CD4-positive, alpha-beta memory T cell (primary cell): ENCODE measurements at regions not wholly inside any gene's neighbourhood (a gene's known extent, or its start where the extent isn't known, plus 50 kb on each side); places are given as distances from the start of the nearest gene placed in this dataset.

ENCODE experiments used
- CTCF ChIA-PET: fragments of 350-600 bp; sonication (Branson Sonifier 250); formaldehyde crosslinking; loops from one replicate; lab custom pipeline; 2021; ENCODE audit warnings: inconsistent platforms; ENCODE audit not compliant: partially characterized antibody; lab: Charles Lee
- POLR2A ChIA-PET: fragments of 350-600 bp; sonication (Branson Sonifier 250); formaldehyde crosslinking; loops from one replicate; lab custom pipeline; 2021; ENCODE audit not compliant: partially characterized antibody; lab: Charles Lee
- DNase-seq, 5 donors: peaks; one replicate each; pipeline versions ENCODE4 v3.0.0 to v3.0.0-alpha.2; 2020 to 2022; ENCODE audit warnings: mixed read lengths in 1 of 5
- H3K27ac ChIP-seq: one replicate; pipeline ENCODE4 v1.7.0; 2013; ENCODE audit warnings: low read depth, low read length
- H3K27me3 ChIP-seq: 2 replicates; pipeline ENCODE4 v1.7.0; 2013; ENCODE audit warnings: mild to moderate bottlenecking, low read length, moderate library complexity; ENCODE audit not compliant: insufficient read depth
- H3K36me3 ChIP-seq: 2 replicates; pipeline ENCODE4 v1.7.0; 2013; ENCODE audit warnings: mild to moderate bottlenecking, low read length, moderate library complexity; ENCODE audit not compliant: insufficient read depth
- H3K4me1 ChIP-seq: 2 replicates; pipeline ENCODE4 v1.7.0; 2013; ENCODE audit warnings: mild to moderate bottlenecking, low read length, moderate library complexity; ENCODE audit not compliant: insufficient read depth
- H3K4me3 ChIP-seq, 2 donors: one replicate each; pipeline ENCODE4 v1.7.0; 2013; ENCODE audit warnings: low read length in 2 of 2, mild to moderate bottlenecking in 1 of 2
- H3K9me3 ChIP-seq, 2 donors: one replicate each; pipeline ENCODE4 v1.7.0; 2013; ENCODE audit warnings: low read length in 2 of 2, control low read depth in 1 of 2; ENCODE audit not compliant: control insufficient read depth in 1 of 2
- H3K27ac Mint-ChIP-seq, 7 donors: one replicate each; pipeline ENCODE4 v1.8.0; 2020 to 2021; ENCODE audit warnings: mixed read lengths in 7 of 7, mild to moderate bottlenecking in 6 of 7, inconsistent platforms in 3 of 7, moderate library complexity in 3 of 7
- H3K27me3 Mint-ChIP-seq, 2 donors: one replicate each; pipeline ENCODE4 v1.8.0; 2020 to 2021; ENCODE audit warnings: mixed read lengths in 2 of 2
- H3K36me3 Mint-ChIP-seq, 2 donors: one replicate each; pipeline ENCODE4 v1.8.0; 2020 to 2021; ENCODE audit warnings: mixed read lengths in 2 of 2, inconsistent platforms in 1 of 2, mild to moderate bottlenecking in 1 of 2
- H3K4me1 Mint-ChIP-seq, 4 donors: one replicate each; pipeline ENCODE4 v1.8.0; 2020 to 2021; ENCODE audit warnings: mixed read lengths in 4 of 4, mild to moderate bottlenecking in 1 of 4
- H3K4me3 Mint-ChIP-seq, 8 donors: one replicate each; pipeline ENCODE4 v1.8.0; 2020 to 2021; ENCODE audit warnings: mixed read lengths in 8 of 8, mild to moderate bottlenecking in 7 of 8, moderate library complexity in 6 of 8, inconsistent platforms in 3 of 8
- H3K9me3 Mint-ChIP-seq, 8 donors: one replicate each; pipeline ENCODE4 v1.8.0; 2020 to 2021; ENCODE audit warnings: mixed read lengths in 8 of 8, mild to moderate bottlenecking in 5 of 8, inconsistent platforms in 3 of 8, moderate library complexity in 1 of 8
- intact Hi-C: fragments of 100-400 bp; cut with micrococcal nuclease; formaldehyde crosslinking; loops from one replicate; pipeline ENCODE4 v1.15.1; 2023

GRCh38 chr7:41869997-41870396 lies 167.1 kb upstream of the INHBA start:
- Mint-ChIP-seq H3K36me3 (no peaks in the 10 kb centered on the region), H3K27ac (no peak overlapping the region), H3K4me3 (no peak overlapping the region), H3K9me3 (peaks cover 0 to 6% (median 2%) of the 10 kb centered on the region in 8 donors), H3K27me3 (peaks cover 4 to 6% of the 10 kb centered on the region in 2 donors), H3K4me1 (no peaks in the 10 kb centered on the region)
- Histone ChIP-seq H3K9me3 (no peaks in the 10 kb centered on the region), H3K36me3 (no peaks in the 10 kb centered on the region), H3K4me1 (no peaks in the 10 kb centered on the region), H3K27me3 (no peaks in the 10 kb centered on the region), H3K4me3 (no peak overlapping the region), H3K27ac (no peak overlapping the region)
- ChIA-PET POLR2A (no interaction called here), CTCF (no interaction called here)
- intact Hi-C loops = no loop called here
- DNase-seq = no peak

- Mint-ChIP-seq H3K27me3 (peaks cover 4 to 6% of the 10 kb centered on the region in 2 donors), H3K36me3 (no peaks in the 10 kb centered on the region), H3K9me3 (peaks cover 0 to 7% (median under 1%) of the 10 kb centered on the region in 8 donors), H3K27ac (no peak overlapping the region), H3K4me1 (no peaks in the 10 kb centered on the region), H3K4me3 (no peak overlapping the region)
- POLR2A ChIA-PET = no interaction called here
- H3K4me3 ChIP-seq = no peak overlapping the region
- CTCF ChIA-PET = no interaction called here
- no peaks in the 10 kb centered on the region for H3K4me1 ChIP-seq
- no peak for DNase-seq
- no peaks in the 10 kb centered on the region for H3K9me3 ChIP-seq
- no peaks in the 10 kb centered on the region for H3K27me3 ChIP-seq
- no peaks in the 10 kb centered on the region for H3K36me3 ChIP-seq
- H3K27ac ChIP-seq = no peak overlapping the region
- intact Hi-C loops = no loop called here
Measured at GRCh38 chr7:41869596-41869995, 166.7 kb upstream of the INHBA start.

GRCh38 chr7:41869091-41869490 lies 166.2 kb upstream of the INHBA start:
- DNase-seq = no peak
- no peaks in the 10 kb centered on the region for H3K9me3 ChIP-seq
- H3K27ac Mint-ChIP-seq = no peak overlapping the region
- no peaks in the 10 kb centered on the region for H3K36me3 ChIP-seq
- H3K27me3 Mint-ChIP-seq = peaks cover 4 to 6% of the 10 kb centered on the region in 2 donors
- intact Hi-C loops = no loop called here
- no peak overlapping the region for H3K4me3 Mint-ChIP-seq
- H3K27me3 ChIP-seq = no peaks in the 10 kb centered on the region
- H3K4me3 ChIP-seq = no peak overlapping the region
- peaks cover 0 to 7% (median 1%) of the 10 kb centered on the region in 8 donors for H3K9me3 Mint-ChIP-seq
- CTCF ChIA-PET = no interaction called here
- no peaks in the 10 kb centered on the region for H3K36me3 Mint-ChIP-seq
- H3K27ac ChIP-seq = no peak overlapping the region
- POLR2A ChIA-PET = no interaction called here
- no peaks in the 10 kb centered on the region for H3K4me1 Mint-ChIP-seq
- no peaks in the 10 kb centered on the region for H3K4me1 ChIP-seq

- Histone ChIP-seq H3K27ac (no peak overlapping the region), H3K9me3 (no peaks in the 10 kb centered on the region), H3K4me3 (no peak overlapping the region), H3K36me3 (no peaks in the 10 kb centered on the region), H3K27me3 (no peaks in the 10 kb centered on the region), H3K4me1 (no peaks in the 10 kb centered on the region)
- ChIA-PET CTCF (no interaction called here), POLR2A (no interaction called here)
- no peak overlapping the region for H3K4me3 Mint-ChIP-seq
- no peak for DNase-seq
- H3K4me1 Mint-ChIP-seq = no peaks in the 10 kb centered on the region
- peaks cover 0 to 9% (median 6%) of the 10 kb centered on the region in 8 donors for H3K9me3 Mint-ChIP-seq
- H3K27ac Mint-ChIP-seq = no peak overlapping the region
- no peaks in the 10 kb centered on the region for H3K36me3 Mint-ChIP-seq
- H3K27me3 Mint-ChIP-seq = peaks cover 4 to 6% of the 10 kb centered on the region in 2 donors
- intact Hi-C loops = no loop called here
Measured at GRCh38 chr7:41867639-41868280, 164.9 kb upstream of the INHBA start.

GRCh38 chr7:41862261-41862660 lies 159.4 kb upstream of the INHBA start:
- intact Hi-C loops = no loop called here
- ChIA-PET POLR2A (no interaction called here), CTCF (no interaction called here)

DNA sequence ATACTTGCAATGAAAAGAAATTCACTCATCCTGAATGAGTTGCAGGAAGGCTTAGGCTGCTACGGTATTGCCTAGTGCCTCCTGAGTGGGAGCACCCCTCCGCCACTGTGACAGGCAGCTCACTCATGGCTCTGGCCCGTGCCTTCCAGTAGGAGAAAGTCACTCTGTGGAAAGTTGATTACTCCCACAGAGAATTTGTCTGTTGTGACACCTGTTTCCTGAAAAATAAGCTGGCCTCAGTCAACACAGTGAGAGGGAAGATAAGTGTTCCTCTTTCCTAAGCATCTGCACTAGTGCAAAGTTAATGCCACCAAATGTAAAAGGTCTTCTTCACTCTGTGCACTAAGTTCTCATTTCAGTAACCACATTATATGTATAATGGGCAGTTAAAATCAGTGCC lies 158.8 kb upstream of the INHBA start:
- ChIA-PET POLR2A (no interaction called here), CTCF (no interaction called here)
- Histone ChIP-seq H3K9me3 (no peaks in the 10 kb centered on the region), H3K27ac (no peak overlapping the region), H3K4me1 (no peaks in the 10 kb centered on the region), H3K36me3 (no peaks in the 10 kb centered on the region), H3K4me3 (no peak overlapping the region), H3K27me3 (no peaks in the 10 kb centered on the region)
- intact Hi-C loops = no loop called here
- H3K4me1 Mint-ChIP-seq = no peaks in the 10 kb centered on the region
- no peak overlapping the region for H3K27ac Mint-ChIP-seq
- no peaks in the 10 kb centered on the region for H3K27me3 Mint-ChIP-seq
- H3K9me3 Mint-ChIP-seq = peaks cover 0 to 9% (median 6%) of the 10 kb centered on the region in 8 donors
- no peaks in the 10 kb centered on the region for H3K36me3 Mint-ChIP-seq
- no peak for DNase-seq
- H3K4me3 Mint-ChIP-seq = no peak overlapping the region

More at GRCh38 chr7:41862261-41862660, 159.4 kb upstream of the INHBA start:
- Mint-ChIP-seq H3K9me3 (peaks cover 0 to 9% (median 6%) of the 10 kb centered on the region in 8 donors), H3K4me3 (no peak overlapping the region), H3K4me1 (no peaks in the 10 kb centered on the region), H3K27me3 (no peaks in the 10 kb centered on the region), H3K36me3 (no peaks in the 10 kb centered on the region), H3K27ac (no peak overlapping the region)
- H3K27ac ChIP-seq = no peak overlapping the region
- no peak for DNase-seq
- no peak overlapping the region for H3K4me3 ChIP-seq
- no peaks in the 10 kb centered on the region for H3K9me3 ChIP-seq
- no peaks in the 10 kb centered on the region for H3K27me3 ChIP-seq
- H3K4me1 ChIP-seq = no peaks in the 10 kb centered on the region
- no peaks in the 10 kb centered on the region for H3K36me3 ChIP-seq

GRCh38 chr7:41858201-41858600 lies 155.3 kb upstream of the INHBA start:
- H3K9me3 Mint-ChIP-seq = peaks cover 0 to 3% (median 0%) of the 10 kb centered on the region in 8 donors
- Histone ChIP-seq H3K27ac (no peak overlapping the region), H3K36me3 (no peaks in the 10 kb centered on the region), H3K4me1 (no peaks in the 10 kb centered on the region), H3K27me3 (no peaks in the 10 kb centered on the region), H3K4me3 (no peak overlapping the region), H3K9me3 (no peaks in the 10 kb centered on the region)
- no peak overlapping the region for H3K4me3 Mint-ChIP-seq
- DNase-seq = no peak
- peaks cover 2 to 3% of the 10 kb centered on the region in 2 donors for H3K27me3 Mint-ChIP-seq
- no peaks in the 10 kb centered on the region for H3K4me1 Mint-ChIP-seq
- H3K36me3 Mint-ChIP-seq = no peaks in the 10 kb centered on the region
- ChIA-PET CTCF (no interaction called here), POLR2A (no interaction called here)
- intact Hi-C loops = no loop called here
- H3K27ac Mint-ChIP-seq = no peak overlapping the region
